ENCODE measurements at regions not wholly inside any gene's neighbourhood (a gene's known extent, or its start where the extent isn't known, plus 50 kb on each side); places are given as distances from the start of the nearest gene placed in this dataset.

DNA sequence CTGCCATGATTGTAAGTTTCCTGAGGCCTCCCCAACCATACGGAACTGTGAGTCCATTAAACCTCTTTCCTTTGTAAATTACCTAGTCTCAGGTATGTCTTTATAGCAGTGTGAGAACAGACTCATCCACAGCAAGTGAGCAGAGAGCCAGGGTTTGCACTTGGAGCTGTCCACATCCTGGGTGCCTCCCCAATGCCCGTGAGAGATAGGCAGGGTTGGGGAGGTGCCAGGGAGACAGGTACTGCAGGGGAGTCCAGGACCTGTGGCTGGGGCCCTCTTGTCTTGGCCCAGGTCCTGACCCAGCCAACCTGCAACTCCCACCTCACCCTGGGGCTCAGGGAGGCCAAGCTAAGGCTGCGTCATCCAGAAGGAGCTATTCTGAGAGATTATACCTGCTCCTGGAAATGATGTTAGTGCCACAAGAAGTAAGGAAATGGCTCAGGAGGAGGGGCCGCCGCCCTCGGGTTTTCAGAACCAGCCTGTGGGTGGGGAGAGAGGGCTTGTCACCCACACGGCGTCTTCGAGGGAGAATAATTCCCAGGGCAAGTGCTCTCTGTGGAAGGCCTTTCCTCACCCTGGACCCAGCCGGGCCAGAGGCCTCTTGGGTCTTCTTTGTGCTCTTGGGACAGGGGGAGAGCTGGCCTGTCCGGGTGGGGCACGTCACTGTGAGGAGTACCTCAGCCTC lies 66.5 kb downstream of the ADRA2C start:
- H3K27me3 ChIP-seq = no peaks in the 10 kb centered on the region
- H3K27ac ChIP-seq = no peak overlapping the region
- H3K9me3 ChIP-seq = no peaks in the 10 kb centered on the region
- no peak for DNase-seq
- H3K4me1 ChIP-seq = peaks cover 16% of the 10 kb centered on the region
- 84 to 93% methylated on average over 11 to 12 of the region's 12 CpGs for WGBS, 2 donors
- TF ChIP-seq, protein P1, sequence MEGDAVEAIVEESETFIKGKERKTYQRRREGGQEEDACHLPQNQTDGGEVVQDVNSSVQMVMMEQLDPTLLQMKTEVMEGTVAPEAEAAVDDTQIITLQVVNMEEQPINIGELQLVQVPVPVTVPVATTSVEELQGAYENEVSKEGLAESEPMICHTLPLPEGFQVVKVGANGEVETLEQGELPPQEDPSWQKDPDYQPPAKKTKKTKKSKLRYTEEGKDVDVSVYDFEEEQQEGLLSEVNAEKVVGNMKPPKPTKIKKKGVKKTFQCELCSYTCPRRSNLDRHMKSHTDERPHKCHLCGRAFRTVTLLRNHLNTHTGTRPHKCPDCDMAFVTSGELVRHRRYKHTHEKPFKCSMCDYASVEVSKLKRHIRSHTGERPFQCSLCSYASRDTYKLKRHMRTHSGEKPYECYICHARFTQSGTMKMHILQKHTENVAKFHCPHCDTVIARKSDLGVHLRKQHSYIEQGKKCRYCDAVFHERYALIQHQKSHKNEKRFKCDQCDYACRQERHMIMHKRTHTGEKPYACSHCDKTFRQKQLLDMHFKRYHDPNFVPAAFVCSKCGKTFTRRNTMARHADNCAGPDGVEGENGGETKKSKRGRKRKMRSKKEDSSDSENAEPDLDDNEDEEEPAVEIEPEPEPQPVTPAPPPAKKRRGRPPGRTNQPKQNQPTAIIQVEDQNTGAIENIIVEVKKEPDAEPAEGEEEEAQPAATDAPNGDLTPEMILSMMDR (IDR thresholded peaks at IDR 0.05) = no peak
- TF ChIP-seq POLR2A (IDR thresholded peaks at IDR 0.05) = no peak
- no peak overlapping the region for H3K4me3 ChIP-seq
- intact Hi-C loops (cut with DNase I; ENCODE audit: low total_unique reads) = no loop called here
- no peaks in the 10 kb centered on the region for H3K36me3 ChIP-seq (ENCODE audit: low read depth, missing control alignments)

DNA sequence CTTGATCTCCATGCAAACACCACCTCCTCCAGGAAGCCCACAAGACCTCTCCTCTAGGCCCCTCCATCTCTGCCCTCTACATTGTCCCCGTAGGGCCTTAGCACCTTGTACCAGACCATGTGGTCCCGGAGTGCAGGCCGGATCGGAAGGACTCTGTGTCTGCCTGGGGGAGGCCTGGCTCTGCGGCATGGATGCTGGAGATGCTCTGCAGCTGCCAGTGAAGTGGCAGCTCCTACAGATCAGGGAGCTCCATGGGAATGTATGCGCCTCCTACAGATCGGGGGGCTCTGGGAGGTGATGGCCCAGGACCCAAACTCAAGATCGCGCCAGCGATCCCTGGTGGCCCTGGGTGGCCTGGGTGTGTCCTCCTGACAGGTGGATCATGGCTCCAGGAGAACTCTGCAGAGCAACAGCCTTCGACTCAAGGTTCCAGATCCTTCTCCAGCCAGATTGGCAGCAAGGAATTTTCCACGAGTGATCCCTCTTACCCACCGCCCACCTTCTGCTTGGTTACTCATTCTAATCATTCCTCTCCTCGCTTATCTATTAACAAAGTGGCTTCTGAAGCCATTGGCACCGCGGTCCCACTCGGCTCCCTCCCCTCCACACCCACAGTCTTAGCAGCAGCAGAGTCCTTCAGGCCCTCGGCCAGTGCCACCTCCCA lies 67.3 kb downstream of the ADRA2C start:
- H3K4me3 ChIP-seq = no peak overlapping the region
- DNase-seq = no peak
- H3K9me3 ChIP-seq = no peaks in the 10 kb centered on the region
- no peak overlapping the region for H3K27ac ChIP-seq
- peaks cover 10% of the 10 kb centered on the region for H3K4me1 ChIP-seq
- intact Hi-C loops (cut with DNase I; ENCODE audit: low total_unique reads) = no loop called here
- H3K27me3 ChIP-seq = no peaks in the 10 kb centered on the region
- 80 to 84% methylated on average over 15 to 18 of the region's 18 CpGs for WGBS, 2 donors
- TF ChIP-seq POLR2A (IDR thresholded peaks at IDR 0.05) = no peak
- TF ChIP-seq, protein P1 (IDR thresholded peaks at IDR 0.05) = no peak
- no peaks in the 10 kb centered on the region for H3K36me3 ChIP-seq (ENCODE audit: low read depth, missing control alignments)

DNA sequence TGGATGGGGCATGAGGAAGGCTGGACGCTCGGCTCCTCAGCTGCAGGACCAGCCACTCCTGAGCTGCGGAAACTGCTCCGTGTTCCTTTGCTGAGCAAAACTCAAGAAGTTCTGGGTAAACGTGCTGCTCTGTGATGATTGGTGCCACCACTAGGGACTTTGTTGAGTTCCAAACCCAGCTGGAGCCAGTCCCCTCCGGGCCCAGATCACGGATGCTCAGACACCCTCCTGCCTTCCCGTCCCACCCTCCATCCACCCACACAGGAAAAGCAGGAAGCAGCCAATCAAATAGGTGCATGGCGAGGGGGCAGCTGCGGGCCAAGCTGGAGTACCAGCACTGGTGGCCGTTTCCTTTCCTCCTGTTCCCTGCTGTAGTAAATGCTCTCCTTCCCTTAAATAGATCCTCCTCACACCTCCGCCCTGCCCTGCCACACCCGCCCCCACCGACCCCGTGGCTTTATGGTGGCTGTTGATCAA lies 68.0 kb downstream of the ADRA2C start:
- H3K9me3 ChIP-seq = no peaks in the 10 kb centered on the region
- TF ChIP-seq, protein P1 (IDR thresholded peaks at IDR 0.05) = no peak
- no peak for TF ChIP-seq POLR2A (IDR thresholded peaks at IDR 0.05)
- no peak for DNase-seq
- H3K36me3 ChIP-seq (ENCODE audit: low read depth, missing control alignments) = no peaks in the 10 kb centered on the region
- no peak overlapping the region for H3K4me3 ChIP-seq
- H3K4me1 ChIP-seq = peaks cover 10% of the 10 kb centered on the region
- intact Hi-C loops (cut with DNase I; ENCODE audit: low total_unique reads) = no loop called here
- H3K27me3 ChIP-seq = no peaks in the 10 kb centered on the region
- H3K27ac ChIP-seq = no peak overlapping the region
- WGBS, 2 donors = 45 to 46% methylated on average over 11 to 15 of the region's 15 CpGs

DNA sequence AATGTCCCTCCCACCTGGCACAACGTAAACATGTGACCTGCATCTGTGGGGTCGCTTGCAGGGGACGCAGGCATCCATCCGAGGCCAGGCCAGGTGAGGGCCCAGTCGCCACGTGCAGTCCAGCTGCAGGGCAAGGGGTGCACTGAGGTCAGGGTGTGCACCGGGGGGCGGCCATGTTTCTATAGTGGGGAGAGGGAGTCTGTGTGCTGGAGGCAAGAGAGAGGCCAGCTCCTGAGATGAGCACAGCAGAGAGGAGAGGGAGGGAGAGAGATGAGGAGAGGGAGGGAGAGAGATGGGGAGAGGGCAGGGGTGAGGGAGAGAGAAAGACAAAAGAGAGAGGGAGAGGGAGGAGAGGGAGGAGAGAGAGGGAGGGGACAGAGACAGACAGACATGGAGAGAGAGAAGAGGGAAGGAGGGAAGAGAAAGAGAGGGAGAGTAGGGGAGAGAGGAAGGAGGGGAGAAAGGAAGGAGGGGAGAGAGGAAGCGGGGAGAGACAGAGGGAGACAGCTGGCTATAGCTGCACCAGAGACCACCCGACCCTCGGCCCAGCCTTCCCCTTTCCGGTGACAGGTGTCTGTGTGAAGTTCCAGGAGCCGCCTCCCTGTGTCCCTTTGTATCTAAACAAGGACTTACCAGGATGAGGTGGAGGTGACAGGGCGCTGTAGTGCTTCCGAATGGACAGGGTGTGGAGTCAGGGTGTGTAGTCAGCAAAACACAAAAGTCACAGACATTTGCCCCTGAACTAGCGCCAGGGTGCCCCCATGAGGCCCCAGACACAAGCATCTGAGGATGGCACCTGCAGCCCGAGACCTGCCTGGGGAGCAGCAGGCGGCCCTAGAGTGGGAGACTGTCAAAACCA lies 68.7 kb downstream of the ADRA2C start:
- no peaks in the 10 kb centered on the region for H3K9me3 ChIP-seq
- intact Hi-C loops (cut with DNase I; ENCODE audit: low total_unique reads) = no loop called here
- H3K27ac ChIP-seq = no peak overlapping the region
- H3K4me1 ChIP-seq = peaks cover 10% of the 10 kb centered on the region
- H3K27me3 ChIP-seq = no peaks in the 10 kb centered on the region
- no peak for DNase-seq
- TF ChIP-seq, protein P1 (IDR thresholded peaks at IDR 0.05) = no peak
- TF ChIP-seq POLR2A (IDR thresholded peaks at IDR 0.05) = no peak
- no peak overlapping the region for H3K4me3 ChIP-seq
- WGBS, 2 donors = 61 to 66% methylated on average over 17 to 18 of the region's 18 CpGs
- no peaks in the 10 kb centered on the region for H3K36me3 ChIP-seq (ENCODE audit: low read depth, missing control alignments)
